ENCODE measurements at regions not wholly inside any gene's neighbourhood (a gene's known extent, or its start where the extent isn't known, plus 50 kb on each side); places are given as distances from the start of the nearest gene placed in this dataset.
"Not testable (repeated sequence)": the region's sequence is repeated elsewhere in the genome, so short reads cannot be mapped to it uniquely, and the experiment has no call there.

DNA sequence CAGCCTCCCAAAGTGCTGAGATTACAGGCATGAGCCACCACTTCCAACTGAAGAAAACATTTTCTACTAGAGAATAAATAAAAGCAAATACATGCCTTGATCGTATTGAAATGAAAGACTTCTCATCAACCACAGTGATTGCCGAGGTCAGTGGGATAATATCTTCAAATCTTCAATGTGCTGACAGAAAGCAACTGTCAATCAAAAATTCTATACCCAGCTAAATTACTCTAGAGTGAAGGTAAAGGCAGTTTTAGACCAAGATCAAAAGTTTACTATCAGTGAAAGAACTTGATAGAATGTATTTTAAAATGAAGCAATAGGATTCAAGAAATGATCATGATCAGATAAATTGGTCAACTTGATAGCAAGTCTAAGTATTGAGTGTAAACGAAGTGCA is 130.6 kb downstream of the BRD1 start:
- no peak for DNase-seq (ENCODE audit: low spot score)

DNA sequence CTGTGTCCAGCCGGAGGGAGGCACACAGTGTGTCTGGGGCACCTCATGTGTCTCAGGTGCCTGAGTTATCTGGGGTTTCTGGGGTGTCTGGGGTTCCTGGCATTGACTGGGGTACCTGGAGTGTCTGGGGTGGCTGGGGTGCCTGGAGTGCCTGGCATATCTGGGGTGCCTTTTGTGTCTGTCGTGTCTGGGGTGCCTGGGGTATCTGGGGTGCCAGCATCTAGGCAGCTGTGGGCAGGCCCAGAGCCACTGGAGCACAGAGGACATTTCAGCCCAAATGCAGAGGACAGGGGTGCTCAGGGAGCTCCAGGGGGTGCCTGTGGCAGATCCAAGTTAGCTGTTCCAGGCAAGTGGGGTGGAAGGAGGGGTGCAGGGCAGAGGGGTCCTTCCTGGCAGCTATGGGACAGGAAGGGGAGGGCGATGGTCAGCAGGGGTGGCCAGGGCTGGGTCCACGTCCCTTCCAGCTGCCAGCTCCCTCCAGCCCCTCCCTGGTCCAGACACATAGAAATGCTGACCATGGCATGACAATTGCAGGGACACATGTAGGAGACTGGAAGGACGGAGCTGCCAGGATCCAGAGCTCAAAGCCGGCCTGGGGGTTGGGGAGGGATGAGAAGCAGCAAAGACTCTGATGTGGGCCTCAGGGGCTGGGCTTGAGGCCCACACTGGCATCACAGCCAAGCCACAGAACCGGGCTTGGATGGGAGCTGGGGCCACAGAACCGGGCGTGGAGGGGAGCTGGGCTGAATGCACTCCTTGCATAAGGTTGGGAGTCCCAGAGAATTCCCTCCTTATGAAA is 133.0 kb downstream of the BRD1 start:
- no peak for DNase-seq (ENCODE audit: low spot score)

DNA sequence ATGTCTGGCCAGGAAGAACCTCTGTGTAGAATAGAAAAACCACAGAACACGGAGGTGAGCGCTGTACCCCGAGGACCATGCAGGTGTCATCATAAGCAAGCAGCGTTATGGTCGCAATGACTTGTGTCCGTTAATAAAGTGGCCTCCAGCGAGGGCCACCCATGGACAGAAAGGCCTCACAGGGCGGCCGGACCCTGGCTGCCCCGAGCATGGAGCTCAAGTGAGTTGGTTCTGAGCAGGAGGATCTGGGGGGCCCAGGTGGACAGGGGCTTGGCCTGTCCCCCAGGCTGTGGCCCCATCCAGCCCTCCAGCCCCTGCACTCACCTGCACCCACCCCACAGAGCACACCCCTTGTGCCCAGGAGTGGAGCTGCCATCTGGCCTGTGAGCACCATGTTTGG is 133.8 kb downstream of the BRD1 start:
- DNase-seq (ENCODE audit: low spot score) = no peak

DNA sequence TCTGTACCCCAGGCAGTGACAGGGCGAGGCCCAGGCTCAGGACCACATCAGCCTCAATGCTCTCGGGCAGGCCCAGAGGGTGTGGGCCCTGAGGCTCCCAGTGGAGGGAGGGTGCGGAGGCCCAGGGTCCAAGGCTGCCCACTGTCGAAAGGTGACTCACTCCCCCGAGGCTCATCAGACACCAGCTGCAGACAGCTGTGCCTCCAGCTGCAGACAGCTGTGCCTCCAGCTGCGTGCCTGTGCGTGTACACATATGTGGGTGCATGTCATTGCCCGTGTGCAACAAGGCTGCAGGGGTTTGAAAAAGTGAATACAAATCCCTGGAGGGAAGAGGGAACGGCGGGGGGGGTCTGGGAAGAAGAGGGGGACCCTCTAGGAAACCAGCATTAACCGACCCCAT is 134.3 kb downstream of the BRD1 start:
- DNase-seq (ENCODE audit: low spot score) = no peak

DNA sequence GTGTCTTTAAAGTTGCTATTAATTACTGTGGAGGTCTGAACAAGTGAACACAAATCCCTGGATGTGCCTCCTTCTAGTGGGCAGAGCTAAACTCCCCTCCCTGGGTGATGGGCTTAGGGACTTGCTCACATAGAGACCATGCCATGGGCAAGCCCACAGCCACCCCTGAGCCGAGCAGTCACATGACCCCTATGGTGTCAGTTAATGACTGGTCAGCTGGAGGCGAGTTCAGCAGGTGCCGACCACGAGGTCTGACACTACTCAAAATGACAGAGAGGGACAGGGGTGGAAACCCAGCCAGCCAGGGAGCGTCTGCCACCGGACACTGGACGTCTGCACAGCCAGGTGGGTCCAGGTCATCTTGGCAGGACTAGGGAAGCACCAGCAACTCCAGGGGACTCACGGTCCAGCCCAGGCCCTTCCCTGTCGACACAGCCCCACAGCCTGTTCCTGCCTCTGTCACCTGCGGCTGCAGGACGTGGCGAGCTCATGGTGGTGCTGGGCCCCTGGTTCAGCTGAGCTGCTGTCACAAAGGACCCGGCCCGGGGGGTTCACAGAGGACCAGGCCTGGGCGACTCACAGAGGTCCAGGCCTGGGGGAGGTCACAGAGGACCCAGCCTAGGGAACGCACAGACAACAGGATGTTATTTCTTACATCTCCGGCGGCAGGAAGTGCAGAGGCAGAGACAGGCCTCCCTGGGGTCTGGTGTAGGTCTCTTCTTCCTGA is 135.0 kb downstream of the BRD1 start:
- DNase-seq (ENCODE audit: low spot score) = no peak

GRCh38 chr22:49691256-49691655 is 136.4 kb downstream of the BRD1 start:
- DNase-seq (ENCODE audit: low spot score) = no peak

GRCh38 chr22:49690454-49690853 is 137.2 kb downstream of the BRD1 start:
- no peak for DNase-seq (ENCODE audit: low spot score)

GRCh38 chr22:49689858-49690257 is 137.8 kb downstream of the BRD1 start:
- no peak for DNase-seq (ENCODE audit: low spot score)

DNA sequence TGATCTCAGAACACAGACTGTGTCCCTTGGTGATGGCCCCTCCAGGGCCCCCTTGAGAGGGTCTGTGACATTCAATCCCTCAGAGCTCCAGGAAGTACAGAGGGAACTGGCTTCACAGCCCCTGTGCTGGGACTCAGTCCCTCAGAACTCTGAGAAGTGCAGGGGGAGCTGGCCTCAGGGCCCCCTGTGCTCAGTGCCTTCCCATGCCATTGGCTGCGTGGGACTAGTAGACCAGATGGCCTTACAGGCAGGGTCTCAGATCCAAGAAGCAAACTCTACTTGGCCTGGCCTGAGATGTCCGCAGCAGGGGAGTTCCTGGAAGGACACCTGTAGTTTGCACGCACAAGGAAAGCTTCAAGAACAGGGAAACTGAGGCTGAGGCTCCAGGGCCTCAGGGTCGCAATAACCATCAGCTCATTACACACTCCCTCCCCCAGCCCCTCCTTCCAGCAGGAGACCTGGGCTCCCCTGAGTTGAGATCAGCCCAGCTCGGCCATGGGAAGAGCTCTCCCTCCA is 138.4 kb downstream of the BRD1 start:
- DNase-seq (ENCODE audit: low spot score) = no peak

DNA sequence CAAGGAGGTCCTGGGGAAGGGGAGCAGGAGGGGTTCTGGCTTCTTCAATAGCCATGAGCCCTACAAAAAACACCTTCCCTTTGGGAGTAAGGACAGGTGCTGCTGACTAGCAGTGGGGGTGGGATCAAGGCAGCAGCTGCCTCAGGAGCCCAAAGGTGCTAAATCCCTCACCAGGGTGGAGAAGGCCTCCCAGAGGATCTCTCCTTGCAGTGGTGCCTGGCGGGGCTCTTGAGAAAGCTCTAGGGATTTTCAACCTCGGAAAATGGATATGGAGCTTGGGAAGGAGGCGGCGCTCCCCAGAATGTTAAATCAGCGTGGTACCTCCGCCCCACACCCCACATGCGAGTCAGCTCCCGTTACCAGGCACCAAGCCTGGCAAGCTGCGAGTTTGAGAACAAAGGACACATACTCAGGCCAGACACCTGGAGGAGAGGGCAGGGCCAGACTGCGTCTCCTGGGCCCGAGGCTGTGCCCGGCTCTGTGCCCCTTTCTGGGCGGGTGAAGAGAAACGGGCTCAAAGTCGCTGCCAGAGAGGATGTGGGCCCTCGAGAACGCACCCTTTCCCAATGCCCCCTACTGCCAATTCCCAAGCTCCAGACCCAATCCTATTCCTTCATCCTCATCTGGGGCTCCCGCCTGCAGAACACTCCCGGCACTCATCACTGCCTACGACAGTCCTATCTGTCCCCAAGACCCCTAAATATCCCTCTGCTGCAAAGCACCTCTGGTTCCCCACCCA is 139.0 kb downstream of the BRD1 start:
- DNase-seq (ENCODE audit: low spot score) = no peak

- no peak for DNase-seq (ENCODE audit: low spot score)
Measured at GRCh38 chr22:49687786-49688515, 139.7 kb downstream of the BRD1 start.

- DNase-seq (ENCODE audit: low spot score) = no peak
Measured at GRCh38 chr22:49687333-49687732, 140.3 kb downstream of the BRD1 start.

DNA sequence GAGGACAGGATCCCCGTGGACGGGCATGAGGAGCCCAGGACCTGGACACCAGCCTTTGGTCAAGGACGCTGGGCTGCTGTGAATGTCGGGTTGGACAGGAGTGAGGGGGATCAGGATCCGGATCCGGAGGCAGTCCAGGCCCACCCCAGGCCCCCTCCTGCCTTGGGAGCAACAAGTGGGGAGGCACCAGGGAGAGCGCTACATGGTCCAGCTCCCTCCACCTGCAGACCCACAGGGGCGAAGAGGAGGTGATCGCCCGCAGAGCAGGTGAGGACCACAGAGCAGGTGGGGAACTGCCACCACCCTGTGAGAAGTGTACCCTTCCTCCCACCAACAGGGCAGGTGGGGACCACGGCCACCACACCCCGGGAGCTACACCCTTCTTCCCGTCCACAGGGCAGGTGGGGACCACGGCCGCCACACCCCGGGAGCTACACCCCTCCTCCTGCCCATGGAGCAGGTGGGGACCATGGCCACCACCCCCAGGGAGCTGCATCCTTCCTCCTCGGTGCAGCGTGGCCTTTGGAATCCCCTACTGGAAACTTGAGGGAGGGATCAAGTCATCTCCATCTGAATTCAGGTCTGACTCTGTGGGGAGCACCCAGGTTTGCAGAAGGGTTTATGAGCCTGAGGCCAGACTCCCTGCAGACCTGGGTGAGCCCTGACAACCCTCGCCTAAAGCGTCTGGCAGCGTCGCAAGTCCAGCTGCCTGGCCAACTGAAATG is 141.0 kb downstream of the BRD1 start:
- no peak for DNase-seq (ENCODE audit: low spot score)

DNA sequence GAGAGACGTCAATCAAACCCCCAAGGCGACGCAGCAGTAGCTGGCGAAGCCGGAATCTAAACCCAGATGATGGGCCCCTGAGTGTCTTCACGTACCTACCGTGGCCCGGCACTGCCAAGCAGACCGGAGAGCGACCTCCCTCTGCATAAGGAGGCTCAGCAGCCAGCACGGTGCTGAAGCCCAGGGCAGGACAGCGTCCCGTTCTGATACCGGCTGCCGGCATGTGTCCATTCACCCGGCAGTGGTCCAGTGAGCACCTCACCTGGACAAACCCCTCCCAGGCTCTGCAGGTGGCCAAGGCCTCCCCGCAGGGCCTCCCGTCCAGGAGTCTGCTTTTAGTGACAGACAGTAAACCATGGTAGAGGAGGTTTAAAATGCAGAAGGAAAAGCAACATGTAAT is 142.0 kb downstream of the BRD1 start:
- DNase-seq (ENCODE audit: low spot score) = no peak

- no peak for DNase-seq (ENCODE audit: low spot score)
Measured at GRCh38 chr22:49685116-49685515, 142.6 kb downstream of the BRD1 start.

- no peak for DNase-seq (ENCODE audit: low spot score)
Measured at GRCh38 chr22:49683032-49683431, 144.6 kb downstream of the BRD1 start.

- DNase-seq (ENCODE audit: low spot score) = not testable (repeated sequence)
Measured at GRCh38 chr22:49680819-49681218, 146.9 kb downstream of the BRD1 start.

DNA sequence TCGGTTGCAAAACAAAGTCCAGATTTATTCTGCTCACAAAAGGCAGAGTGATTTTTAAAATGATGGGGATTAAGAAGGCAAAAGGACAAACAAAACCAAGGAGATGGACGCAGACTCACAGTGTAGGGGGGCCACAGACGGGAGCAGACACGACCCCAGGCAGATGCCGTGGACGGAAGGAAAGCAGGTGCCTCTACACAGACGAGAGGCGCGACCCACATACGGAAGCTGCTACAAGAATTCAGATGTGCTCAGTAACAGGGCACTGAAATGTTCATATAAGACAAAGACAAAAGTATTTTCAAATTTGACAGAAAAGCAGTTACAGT is 148.9 kb downstream of the BRD1 start:
- no peak for DNase-seq (ENCODE audit: low spot score)

DNA sequence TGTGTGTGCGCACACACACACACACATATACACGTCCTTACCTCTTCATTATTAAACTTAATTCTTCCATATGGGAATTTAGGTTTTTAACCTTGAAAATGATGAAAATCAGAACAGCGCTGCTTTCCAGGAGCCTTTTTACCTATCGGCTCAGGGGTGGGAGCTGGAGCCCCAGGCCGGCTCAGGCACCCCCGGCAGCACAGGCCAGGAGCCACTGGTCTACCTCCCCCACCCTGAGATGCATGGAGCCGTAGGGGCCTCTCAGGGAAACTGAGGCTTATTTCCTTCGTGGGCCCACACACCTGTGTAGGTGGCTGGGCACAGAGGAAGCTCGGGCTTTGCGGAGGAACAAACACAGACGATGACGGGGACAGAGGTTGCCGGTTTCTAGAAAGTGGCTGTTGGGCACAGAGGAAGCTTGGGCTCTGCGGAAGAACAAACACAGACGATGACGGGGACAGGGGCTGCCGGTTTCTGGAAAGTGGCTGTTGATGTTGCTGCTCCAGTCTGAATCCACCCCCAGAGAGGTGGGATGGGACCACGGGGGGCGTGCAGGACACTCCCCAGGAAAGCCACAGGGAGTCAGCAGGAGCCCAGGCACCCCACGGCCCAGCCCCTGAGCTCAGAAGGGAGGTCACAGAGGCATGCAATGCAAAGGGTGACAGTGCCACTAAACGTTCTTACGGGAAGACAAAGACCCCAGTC is 149.4 kb downstream of the BRD1 start:
- DNase-seq (ENCODE audit: low spot score) = no peak

DNA sequence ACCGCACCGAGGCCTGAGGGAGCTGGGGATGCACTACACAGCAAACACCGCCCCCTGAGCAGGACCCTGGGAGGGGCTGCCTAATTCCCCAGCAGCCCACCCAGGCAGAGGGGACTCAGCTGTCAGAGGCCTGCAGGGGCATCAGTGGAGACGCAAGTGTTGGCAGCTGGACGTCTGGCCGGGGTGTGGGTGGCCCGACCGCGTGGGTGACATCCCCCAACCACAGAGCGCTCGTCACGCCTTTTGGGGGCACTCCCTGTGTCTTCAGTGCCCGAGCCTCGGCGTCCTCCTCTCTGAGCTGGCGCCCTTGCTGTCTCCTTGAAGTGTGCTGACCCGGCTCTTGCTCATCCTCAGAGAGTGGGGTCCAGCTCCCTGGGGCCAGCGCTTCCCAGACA is 150.2 kb downstream of the BRD1 start:
- DNase-seq (ENCODE audit: low spot score) = no peak
